ENCODE measurements at regions not wholly inside any gene's neighbourhood (a gene's known extent, or its start where the extent isn't known, plus 50 kb on each side); places are given as distances from the start of the nearest gene placed in this dataset.

GRCh38 chr2:12651641-12652040, 65.1 kb upstream of the TRIB2 start:
- no peak for TF ChIP-seq EP300 (IDR thresholded peaks at IDR 0.05)
- TF ChIP-seq, protein P1, sequence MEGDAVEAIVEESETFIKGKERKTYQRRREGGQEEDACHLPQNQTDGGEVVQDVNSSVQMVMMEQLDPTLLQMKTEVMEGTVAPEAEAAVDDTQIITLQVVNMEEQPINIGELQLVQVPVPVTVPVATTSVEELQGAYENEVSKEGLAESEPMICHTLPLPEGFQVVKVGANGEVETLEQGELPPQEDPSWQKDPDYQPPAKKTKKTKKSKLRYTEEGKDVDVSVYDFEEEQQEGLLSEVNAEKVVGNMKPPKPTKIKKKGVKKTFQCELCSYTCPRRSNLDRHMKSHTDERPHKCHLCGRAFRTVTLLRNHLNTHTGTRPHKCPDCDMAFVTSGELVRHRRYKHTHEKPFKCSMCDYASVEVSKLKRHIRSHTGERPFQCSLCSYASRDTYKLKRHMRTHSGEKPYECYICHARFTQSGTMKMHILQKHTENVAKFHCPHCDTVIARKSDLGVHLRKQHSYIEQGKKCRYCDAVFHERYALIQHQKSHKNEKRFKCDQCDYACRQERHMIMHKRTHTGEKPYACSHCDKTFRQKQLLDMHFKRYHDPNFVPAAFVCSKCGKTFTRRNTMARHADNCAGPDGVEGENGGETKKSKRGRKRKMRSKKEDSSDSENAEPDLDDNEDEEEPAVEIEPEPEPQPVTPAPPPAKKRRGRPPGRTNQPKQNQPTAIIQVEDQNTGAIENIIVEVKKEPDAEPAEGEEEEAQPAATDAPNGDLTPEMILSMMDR (IDR thresholded peaks at IDR 0.05), result no peak

Data from suprapubic skin (tissue), 3 donors.